ENCODE measurements at regions not wholly inside any gene's neighbourhood (a gene's known extent, or its start where the extent isn't known, plus 50 kb on each side); places are given as distances from the start of the nearest gene placed in this dataset.

- no peak for TF ChIP-seq CTCF (IDR thresholded peaks at IDR 0.05; ENCODE audit: low read depth, low read length)
- TF ChIP-seq EZH2phosphoT487 (IDR thresholded peaks at IDR 0.05; ENCODE audit: low read depth), result no peak
Observed at GRCh38 chr9:32293091-32293490, 91.4 kb upstream of the ACO1 start.
